ENCODE measurements at regions not wholly inside any gene's neighbourhood (a gene's known extent, or its start where the extent isn't known, plus 50 kb on each side); places are given as distances from the start of the nearest gene placed in this dataset.
"Not testable (repeated sequence)": the region's sequence is repeated elsewhere in the genome, so short reads cannot be mapped to it uniquely, and the experiment has no call there.

DNA sequence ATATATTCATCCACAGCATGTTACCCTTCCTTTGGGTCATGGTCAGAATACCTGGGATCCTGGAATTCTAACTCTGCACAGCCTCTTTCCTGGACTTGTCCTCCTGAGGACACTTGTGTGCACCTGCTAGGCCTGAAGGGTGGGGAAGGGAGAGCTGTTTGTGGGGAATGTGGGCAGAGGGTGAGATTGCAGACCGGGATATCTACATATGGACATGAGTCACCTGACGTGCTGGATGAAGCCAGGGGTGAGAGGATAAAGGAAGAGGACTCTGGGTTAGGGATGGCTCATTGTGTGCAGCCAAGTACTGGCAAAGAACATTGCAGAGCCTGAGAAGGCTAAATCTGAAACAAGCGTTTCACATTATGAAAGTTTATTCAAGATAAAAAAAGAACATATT is 241.4 kb upstream of the RPS23 start:
- no peak overlapping the region for H3K4me3 ChIP-seq (ENCODE audit: low read depth, low read length)
- TF ChIP-seq, protein P1, sequence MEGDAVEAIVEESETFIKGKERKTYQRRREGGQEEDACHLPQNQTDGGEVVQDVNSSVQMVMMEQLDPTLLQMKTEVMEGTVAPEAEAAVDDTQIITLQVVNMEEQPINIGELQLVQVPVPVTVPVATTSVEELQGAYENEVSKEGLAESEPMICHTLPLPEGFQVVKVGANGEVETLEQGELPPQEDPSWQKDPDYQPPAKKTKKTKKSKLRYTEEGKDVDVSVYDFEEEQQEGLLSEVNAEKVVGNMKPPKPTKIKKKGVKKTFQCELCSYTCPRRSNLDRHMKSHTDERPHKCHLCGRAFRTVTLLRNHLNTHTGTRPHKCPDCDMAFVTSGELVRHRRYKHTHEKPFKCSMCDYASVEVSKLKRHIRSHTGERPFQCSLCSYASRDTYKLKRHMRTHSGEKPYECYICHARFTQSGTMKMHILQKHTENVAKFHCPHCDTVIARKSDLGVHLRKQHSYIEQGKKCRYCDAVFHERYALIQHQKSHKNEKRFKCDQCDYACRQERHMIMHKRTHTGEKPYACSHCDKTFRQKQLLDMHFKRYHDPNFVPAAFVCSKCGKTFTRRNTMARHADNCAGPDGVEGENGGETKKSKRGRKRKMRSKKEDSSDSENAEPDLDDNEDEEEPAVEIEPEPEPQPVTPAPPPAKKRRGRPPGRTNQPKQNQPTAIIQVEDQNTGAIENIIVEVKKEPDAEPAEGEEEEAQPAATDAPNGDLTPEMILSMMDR (IDR thresholded peaks at IDR 0.05; ENCODE audit: low read depth, low read length) = no peak

DNA sequence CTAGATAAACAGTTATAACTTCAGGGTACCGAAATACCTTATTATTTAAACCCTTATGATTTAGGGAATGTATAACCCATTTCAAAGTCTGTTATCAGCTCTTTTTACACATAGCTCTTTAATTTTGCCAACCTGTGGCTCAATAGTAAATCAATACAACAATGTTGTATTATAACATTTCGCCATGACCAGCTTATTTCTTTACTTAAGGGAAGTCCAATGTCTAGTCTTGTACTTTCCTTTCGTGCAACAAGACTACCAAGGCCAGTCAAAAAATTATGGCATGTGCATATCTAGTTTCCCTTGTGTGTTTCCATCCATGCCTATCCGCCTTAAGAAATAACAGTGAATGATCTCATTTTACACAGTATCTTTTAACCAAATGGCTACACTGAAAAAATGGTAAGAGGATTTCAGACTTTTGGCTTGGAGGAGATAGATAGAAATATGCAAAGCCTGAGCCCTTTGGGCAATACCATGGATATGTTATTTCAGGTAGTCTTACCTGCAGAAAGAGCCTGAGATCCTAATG is 239.5 kb upstream of the RPS23 start:
- no peak overlapping the region for H3K4me3 ChIP-seq (ENCODE audit: low read depth, low read length)
- TF ChIP-seq, protein P1 (IDR thresholded peaks at IDR 0.05; ENCODE audit: low read depth, low read length) = no peak

DNA sequence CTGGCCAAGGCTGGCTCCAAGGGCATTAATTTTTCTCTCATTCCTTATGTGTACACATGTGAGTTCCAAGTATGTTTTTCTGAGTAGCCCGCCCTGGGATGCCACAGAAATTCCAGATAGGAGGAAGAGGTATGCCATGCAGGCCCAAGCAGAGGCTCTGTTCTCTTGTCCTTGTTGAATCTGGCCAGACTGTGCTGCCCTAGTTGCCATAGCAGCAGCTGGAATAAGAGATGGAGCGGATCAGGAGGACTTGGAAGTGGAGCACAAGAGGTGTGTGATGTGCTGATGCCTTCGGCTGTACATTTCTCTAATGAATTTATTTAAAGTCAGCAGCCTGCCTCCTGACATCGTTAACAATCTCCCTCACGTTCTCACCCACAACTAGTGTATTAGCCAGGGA is 235.6 kb upstream of the RPS23 start:
- TF ChIP-seq, protein P1 (IDR thresholded peaks at IDR 0.05; ENCODE audit: low read depth, low read length) = no peak
- H3K4me3 ChIP-seq (ENCODE audit: low read depth, low read length) = no peak overlapping the region

DNA sequence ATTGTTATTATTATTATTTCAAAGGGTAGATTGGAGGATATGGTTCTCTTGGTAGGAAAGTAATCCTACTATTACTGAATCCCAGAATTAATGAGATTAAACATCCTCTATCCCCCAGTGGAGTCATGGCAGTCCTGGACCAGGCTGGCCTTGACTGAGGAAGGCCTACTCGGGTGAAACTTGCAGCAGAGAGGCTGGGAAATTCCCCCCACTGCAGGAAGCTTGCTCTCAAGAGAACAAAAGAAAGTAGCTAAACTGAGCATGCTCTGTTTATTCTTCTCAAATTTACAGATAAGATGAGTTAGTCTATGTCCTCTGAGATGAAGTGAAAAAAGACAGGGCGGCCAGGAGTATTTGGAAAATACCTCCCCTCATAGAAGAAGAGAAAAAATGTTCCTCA is 233.9 kb upstream of the RPS23 start:
- no peak overlapping the region for H3K4me3 ChIP-seq (ENCODE audit: low read depth, low read length)
- TF ChIP-seq, protein P1 (IDR thresholded peaks at IDR 0.05; ENCODE audit: low read depth, low read length) = no peak

DNA sequence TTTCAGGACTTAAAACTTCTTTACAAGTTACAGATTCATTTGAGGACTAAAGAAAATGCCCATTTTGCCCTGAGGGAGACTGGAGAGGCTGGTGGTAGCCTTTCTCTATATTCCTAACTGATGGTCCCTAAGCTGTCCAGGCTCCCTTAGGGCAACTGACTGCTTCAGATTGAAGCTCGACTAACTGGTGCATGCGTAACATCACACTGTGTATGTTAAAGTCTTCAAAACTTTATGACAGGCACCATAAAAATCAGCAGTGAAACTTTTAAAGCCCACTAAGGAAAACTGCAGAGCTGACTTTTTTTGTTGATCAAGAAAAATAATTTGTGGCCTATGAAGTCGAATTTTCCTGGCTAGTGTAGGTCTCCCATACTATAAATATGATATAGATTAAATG is 233.0 kb upstream of the RPS23 start:
- TF ChIP-seq, protein P1 (IDR thresholded peaks at IDR 0.05; ENCODE audit: low read depth, low read length) = no peak
- no peak overlapping the region for H3K4me3 ChIP-seq (ENCODE audit: low read depth, low read length)

DNA sequence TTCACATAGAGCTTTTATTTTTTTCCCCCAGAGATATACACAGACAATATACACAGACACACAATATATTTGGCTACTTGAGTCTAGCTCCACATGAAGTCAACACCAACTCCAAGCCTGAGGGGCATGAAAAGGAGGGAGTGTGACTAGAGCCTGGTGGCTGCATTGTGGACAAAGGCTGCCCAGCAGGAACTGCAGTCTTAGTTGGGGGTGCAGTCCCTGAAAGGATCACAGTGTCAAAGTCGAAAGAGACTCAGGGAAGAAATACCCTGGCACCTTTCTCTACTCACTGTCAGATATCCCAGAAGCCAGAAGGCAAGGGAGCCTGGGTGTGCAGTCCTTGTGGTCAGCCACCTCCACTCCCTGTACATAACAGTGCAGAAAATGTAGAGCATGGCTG is 231.6 kb upstream of the RPS23 start:
- TF ChIP-seq, protein P1 (IDR thresholded peaks at IDR 0.05; ENCODE audit: low read depth, low read length) = no peak
- H3K4me3 ChIP-seq (ENCODE audit: low read depth, low read length) = no peak overlapping the region

DNA sequence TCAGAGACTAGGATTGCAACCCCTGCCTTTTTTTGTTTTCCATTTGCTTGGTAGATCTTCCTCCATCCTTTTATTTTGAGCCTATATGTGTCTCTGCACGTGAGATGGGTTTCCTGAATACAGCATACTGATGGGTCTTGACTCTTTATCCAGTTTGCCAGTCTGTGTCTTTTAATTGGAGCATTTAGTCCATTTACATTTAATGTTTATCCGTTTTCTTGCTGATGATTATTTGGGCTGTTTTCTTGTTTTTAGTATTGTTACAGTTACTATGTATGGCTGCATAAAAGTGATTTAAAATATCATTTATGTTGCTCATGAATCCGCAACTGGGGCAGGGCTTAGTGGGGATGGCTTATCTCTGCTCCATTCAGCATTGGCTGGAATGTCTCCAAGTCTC is 228.2 kb upstream of the RPS23 start:
- not testable (repeated sequence) for H3K4me3 ChIP-seq (ENCODE audit: low read depth, low read length)

DNA sequence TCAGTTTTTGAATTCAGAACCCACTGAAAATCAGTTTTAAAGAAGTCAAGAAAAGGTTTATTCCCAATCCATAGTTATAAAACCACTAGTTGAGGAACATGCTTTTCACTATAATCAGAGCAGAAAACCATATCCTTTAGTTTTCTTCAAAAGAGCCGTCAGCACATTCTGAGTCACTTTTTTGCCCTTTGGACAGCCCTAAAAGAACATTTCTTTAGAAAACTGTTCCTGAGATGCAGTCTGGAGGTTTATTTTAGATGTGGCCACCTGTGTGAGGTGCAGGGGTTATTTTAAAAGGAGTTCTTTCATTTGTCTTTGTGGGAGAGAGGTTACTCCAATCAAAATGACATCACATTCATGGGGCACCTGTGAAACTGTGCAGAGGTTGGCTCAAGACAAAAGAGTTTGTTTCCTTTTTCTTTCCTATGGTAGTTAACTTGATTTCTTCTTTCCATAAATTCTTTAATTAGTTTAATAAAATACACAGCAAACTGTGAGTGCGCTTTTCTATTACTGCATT is 221.6 kb upstream of the RPS23 start:
- no peak overlapping the region for H3K4me3 ChIP-seq (ENCODE audit: low read depth, low read length)
- TF ChIP-seq, protein P1 (IDR thresholded peaks at IDR 0.05; ENCODE audit: low read depth, low read length) = no peak
